Testis (tissue), 2 donors: ENCODE measurements at regions not wholly inside any gene's neighbourhood (a gene's known extent, or its start where the extent isn't known, plus 50 kb on each side); places are given as distances from the start of the nearest gene placed in this dataset.

Experiments used
- CTCF ChIP-seq, 3 experiments: fragments of 450-650 bp in 2 of 3; fragments of 200-600 bp in 1 of 3; sonication (generic) in 1 of 3; IDR thresholded peaks; one replicate each; pipeline ENCODE4 v1.5.1; 2016 to 2019; ENCODE audit warnings: antibody characterized with exemption in 3 of 3, mild to moderate bottlenecking in 2 of 3, moderate library complexity in 1 of 3
- POLR2A ChIP-seq: fragments of 450-650 bp; IDR thresholded peaks from one replicate; pipeline ENCODE4 v1.6.1; 2017; ENCODE audit warnings: antibody characterized with exemption, mild to moderate bottlenecking, moderate library complexity

GRCh38 chr21:28712411-28712810, 280.3 kb downstream of the LTN1 start:
- no peak for TF ChIP-seq CTCF (IDR thresholded peaks at IDR 0.05)
- no peak for TF ChIP-seq POLR2A
